ENCODE measurements at regions not wholly inside any gene's neighbourhood (a gene's known extent, or its start where the extent isn't known, plus 50 kb on each side); places are given as distances from the start of the nearest gene placed in this dataset.

- intact Hi-C loops (cut with DNase I): no loop called here
- no peak for DNase-seq (ENCODE audit: low spot score)
These were observed 893.7 kb upstream of the FAM98A start for GRCh38 chr2:34492561-34493455.

- intact Hi-C loops (cut with DNase I): no loop called here
- DNase-seq (ENCODE audit: low spot score): no peak
These were observed 887.9 kb upstream of the FAM98A start for GRCh38 chr2:34486965-34487364.

GRCh38 chr2:34481542-34481941, 882.4 kb upstream of the FAM98A start:
- intact Hi-C loops (cut with DNase I): no loop called here

GRCh38 chr2:34480366-34480765, 881.3 kb upstream of the FAM98A start:
- intact Hi-C loops (cut with DNase I): no loop called here
- no peak for DNase-seq (ENCODE audit: low spot score)

More at GRCh38 chr2:34481542-34481941, 882.4 kb upstream of the FAM98A start:
- DNase-seq (ENCODE audit: low spot score): no peak

- DNase-seq (ENCODE audit: low spot score): no peak
- intact Hi-C loops (cut with DNase I): no loop called here
These were observed 876.1 kb upstream of the FAM98A start for GRCh38 chr2:34475156-34475555.

GRCh38 chr2:34474646-34475045, 875.5 kb upstream of the FAM98A start:
- no peak for DNase-seq (ENCODE audit: low spot score)
- intact Hi-C loops (cut with DNase I): no loop called here

- DNase-seq (ENCODE audit: low spot score): no peak
- intact Hi-C loops (cut with DNase I): no loop called here
These were observed 848.0 kb upstream of the FAM98A start for GRCh38 chr2:34447097-34447496.

GRCh38 chr2:34423301-34423700, 824.2 kb upstream of the FAM98A start:
- no peak for DNase-seq (ENCODE audit: low spot score)
- intact Hi-C loops (cut with DNase I): no loop called here

- intact Hi-C loops (cut with DNase I): no loop called here
- no peak for DNase-seq (ENCODE audit: low spot score)
These were observed 820.8 kb upstream of the FAM98A start for GRCh38 chr2:34419856-34420255.

- DNase-seq (ENCODE audit: low spot score): no peak
- intact Hi-C loops (cut with DNase I): no loop called here
These were observed 817.8 kb upstream of the FAM98A start for GRCh38 chr2:34416856-34417255.

- intact Hi-C loops (cut with DNase I): no loop called here
- DNase-seq (ENCODE audit: low spot score): no peak
These were observed 815.8 kb upstream of the FAM98A start for GRCh38 chr2:34414856-34415255.

- intact Hi-C loops (cut with DNase I): no loop called here
- no peak for DNase-seq (ENCODE audit: low spot score)
These were observed 809.0 kb upstream of the FAM98A start for GRCh38 chr2:34408100-34408499.

GRCh38 chr2:34403512-34403911, 804.4 kb upstream of the FAM98A start:
- intact Hi-C loops (cut with DNase I): no loop called here
- no peak for DNase-seq (ENCODE audit: low spot score)

- intact Hi-C loops (cut with DNase I): no loop called here
These were observed 803.3 kb upstream of the FAM98A start for GRCh38 chr2:34402376-34402775.

GRCh38 chr2:34401186-34401585, 802.1 kb upstream of the FAM98A start:
- DNase-seq (ENCODE audit: low spot score): no peak
- intact Hi-C loops (cut with DNase I): no loop called here

More at GRCh38 chr2:34402376-34402775, 803.3 kb upstream of the FAM98A start:
- no peak for DNase-seq (ENCODE audit: low spot score)

GRCh38 chr2:34388446-34388845, 789.3 kb upstream of the FAM98A start:
- intact Hi-C loops (cut with DNase I): no loop called here
- DNase-seq (ENCODE audit: low spot score): no peak

GRCh38 chr2:34387536-34387935, 788.4 kb upstream of the FAM98A start:
- intact Hi-C loops (cut with DNase I): no loop called here
- no peak for DNase-seq (ENCODE audit: low spot score)

- intact Hi-C loops (cut with DNase I): no loop called here
- no peak for DNase-seq (ENCODE audit: low spot score)
These were observed 780.5 kb upstream of the FAM98A start for GRCh38 chr2:34379586-34379985.

- intact Hi-C loops (cut with DNase I): no loop called here
- no peak for DNase-seq (ENCODE audit: low spot score)
These were observed 774.6 kb upstream of the FAM98A start for GRCh38 chr2:34373586-34374233.

- no peak for DNase-seq (ENCODE audit: low spot score)
- intact Hi-C loops (cut with DNase I): no loop called here
These were observed 773.9 kb upstream of the FAM98A start for GRCh38 chr2:34372967-34373366.

GRCh38 chr2:34371711-34372110, 772.6 kb upstream of the FAM98A start:
- DNase-seq (ENCODE audit: low spot score): no peak
- intact Hi-C loops (cut with DNase I): no loop called here

Data from cardiac septum (tissue), 1 donor.